HG02943 (cell line): ENCODE measurements at regions not wholly inside any gene's neighbourhood (a gene's known extent, or its start where the extent isn't known, plus 50 kb on each side); places are given as distances from the start of the nearest gene placed in this dataset.

ENCODE experiments used
- ATAC-seq: cut with Tn5 transposase; IDR thresholded peaks from one replicate; pipeline ENCODE4 v1.9.1; 2021; ENCODE audit warnings: mild to moderate bottlenecking, low read depth, moderate library complexity; ENCODE audit not compliant: unreplicated experiment

GRCh38 chr6:6908121-6908520 is 199.6 kb upstream of the RREB1 start:
- ATAC-seq, result no peak

- ATAC-seq, result no peak
These were observed 198.7 kb upstream of the RREB1 start for GRCh38 chr6:6909111-6909510.

- no peak for ATAC-seq
These were observed 196.9 kb upstream of the RREB1 start for GRCh38 chr6:6910734-6911295.

GRCh38 chr6:6911391-6911790 is 196.4 kb upstream of the RREB1 start:
- no peak for ATAC-seq

- no peak for ATAC-seq
These were observed 194.7 kb upstream of the RREB1 start for GRCh38 chr6:6912817-6913744.

GRCh38 chr6:6915219-6915618 is 192.5 kb upstream of the RREB1 start:
- ATAC-seq, result no peak

- no peak for ATAC-seq
These were observed 191.8 kb upstream of the RREB1 start for GRCh38 chr6:6915813-6916547.

- ATAC-seq, result no peak
These were observed 191.2 kb upstream of the RREB1 start for GRCh38 chr6:6916598-6916997.

GRCh38 chr6:6918216-6918983 is 189.4 kb upstream of the RREB1 start:
- peak; percentile 75 for ATAC-seq

GRCh38 chr6:6919173-6919572 is 188.6 kb upstream of the RREB1 start:
- ATAC-seq, result no peak

GRCh38 chr6:6920114-6920986 is 187.4 kb upstream of the RREB1 start:
- no peak for ATAC-seq

GRCh38 chr6:6920987-6921313 is 186.8 kb upstream of the RREB1 start:
- no peak for ATAC-seq

- ATAC-seq, result no peak
These were observed 185.6 kb upstream of the RREB1 start for GRCh38 chr6:6922166-6922565.

GRCh38 chr6:6923605-6924004 is 184.2 kb upstream of the RREB1 start:
- no peak for ATAC-seq

- ATAC-seq, result no peak
These were observed 183.1 kb upstream of the RREB1 start for GRCh38 chr6:6924708-6925107.

GRCh38 chr6:6925391-6926164 is 182.2 kb upstream of the RREB1 start:
- ATAC-seq, result no peak

GRCh38 chr6:6926856-6927255 is 180.9 kb upstream of the RREB1 start:
- no peak for ATAC-seq

GRCh38 chr6:6927521-6928361 is 180.0 kb upstream of the RREB1 start:
- no peak for ATAC-seq
